Keratinocyte (primary cell): ENCODE measurements at regions not wholly inside any gene's neighbourhood (a gene's known extent, or its start where the extent isn't known, plus 50 kb on each side); places are given as distances from the start of the nearest gene placed in this dataset.

Source experiments
- DNase-seq: peaks from one replicate; pipeline ENCODE4 v3.0.0-alpha.2; 2011; ENCODE audit warnings: low read depth, missing footprints, low spot score
- FAIRE-seq: peaks from 2 replicates; lab custom pipeline; 2011; peaks lifted over from hg19 to GRCh38; lab: Jason Lieb, UNC
- H2AFZ ChIP-seq: 2 replicates; pipeline ENCODE4 v1.6.0; 2012; ENCODE audit warnings: low read length, control low read depth, inconsistent platforms; ENCODE audit not compliant: control insufficient read depth
- H3K27ac ChIP-seq: 2 replicates; pipeline ENCODE4 v1.5.1; 2011; ENCODE audit warnings: low read length; ENCODE audit not compliant: control insufficient read depth, insufficient read depth
- H3K27me3 ChIP-seq: 3 replicates; pipeline ENCODE4 v1.6.0; 2011; ENCODE audit warnings: low read length; ENCODE audit not compliant: control insufficient read depth, insufficient read depth; ENCODE audit errors: extremely low read depth
- H3K36me3 ChIP-seq, 2 experiments: 2 replicates in 1 of 2; 3 replicates in 1 of 2; pipeline ENCODE4 v1.5.1; 2011; ENCODE audit warnings: low read length in 2 of 2, mild to moderate bottlenecking in 1 of 2; ENCODE audit not compliant: control insufficient read depth in 2 of 2, insufficient read depth in 2 of 2; ENCODE audit errors: extremely low read depth in 1 of 2
- H3K4me1 ChIP-seq: 3 replicates; pipeline ENCODE4 v1.5.1; 2011; ENCODE audit warnings: low read length; ENCODE audit not compliant: control insufficient read depth, insufficient read depth; ENCODE audit errors: extremely low read depth
- H3K4me2 ChIP-seq: 3 replicates; pipeline ENCODE4 v1.6.0; 2011; ENCODE audit warnings: low read depth, low read length; ENCODE audit not compliant: control insufficient read depth, insufficient read depth; ENCODE audit errors: extremely low read depth
- H3K4me3 ChIP-seq, 3 experiments: fragments of 200-600 bp in 1 of 3; sonication (generic) in 1 of 3; 2 replicates in 2 of 3; 3 replicates in 1 of 3; pipeline ENCODE4 v1.5.1; 2011 to 2016; ENCODE audit warnings: low read length in 3 of 3, mild to moderate bottlenecking in 3 of 3, control low read depth in 2 of 3, inconsistent platforms in 1 of 3, low read depth in 1 of 3, mixed read lengths in 1 of 3, mixed run types in 1 of 3, moderate library complexity in 1 of 3; ENCODE audit not compliant: control insufficient read depth in 2 of 3, insufficient read depth in 2 of 3; ENCODE audit errors: extremely low read depth in 1 of 3
- H3K79me2 ChIP-seq: 2 replicates; pipeline ENCODE4 v1.6.0; 2012; ENCODE audit warnings: low read length; ENCODE audit not compliant: control insufficient read depth, insufficient read depth
- H3K9ac ChIP-seq: 3 replicates; pipeline ENCODE4 v1.6.0; 2011; ENCODE audit warnings: low read length; ENCODE audit not compliant: control insufficient read depth, insufficient read depth; ENCODE audit errors: extremely low read depth
- H3K9me1 ChIP-seq: 3 replicates; pipeline ENCODE4 v1.6.0; 2011; ENCODE audit warnings: low read length; ENCODE audit not compliant: control insufficient read depth, insufficient read depth; ENCODE audit errors: extremely low read depth
- H3K9me3 ChIP-seq: 2 replicates; pipeline ENCODE4 v1.5.1; 2012; ENCODE audit warnings: low read depth, low read length; ENCODE audit not compliant: control insufficient read depth
- H4K20me1 ChIP-seq: 3 replicates; pipeline ENCODE4 v1.6.0; 2011; ENCODE audit warnings: low read length; ENCODE audit not compliant: control insufficient read depth, insufficient read depth; ENCODE audit errors: extremely low read depth
- CTCF ChIP-seq, 3 experiments: IDR thresholded peaks in 1 of 3; conservative IDR thresholded peaks in 1 of 3; optimal IDR thresholded peaks in 1 of 3; 2 replicates in 2 of 3; 3 replicates in 1 of 3; pipeline versions ENCODE3 to v1.5.1; 2011; ENCODE audit warnings: low read length in 3 of 3, mild to moderate bottlenecking in 3 of 3, moderate library complexity in 2 of 3, control low read depth in 1 of 3, inconsistent platforms in 1 of 3; ENCODE audit not compliant: insufficient read depth in 2 of 3; ENCODE audit errors: extremely low read depth in 1 of 3
- EZH2 ChIP-seq: IDR thresholded peaks from one replicate; pipeline ENCODE4 v1.6.1; 2012; ENCODE audit warnings: inconsistent platforms, mild to moderate bottlenecking, low read length, moderate library complexity
- dilution Hi-C: fragments of 300-500 bp; cut with MboI; formaldehyde crosslinking; loops from one replicate; pipeline ENCODE4 v1.7.0; 2020; ENCODE audit warnings: low sequenced_read_pairs; ENCODE audit not compliant: extremely low pct_ligation_motif_present

GRCh38 chr6:133583907-133584427 lies 304.9 kb upstream of the TCF21 start:
- no peaks in the 10 kb centered on the region for H3K36me3 ChIP-seq
- H3K9ac ChIP-seq, result no peak overlapping the region
- no peak overlapping the region for H3K4me3 ChIP-seq
- FAIRE-seq (no peak), DNase-seq (no peak)
- no peaks in the 10 kb centered on the region for H3K9me3 ChIP-seq
- dilution Hi-C loops, result loop anchor here (25.0 kb wide), 1 partner anchor 303 kb away; the partner anchor contains the start of gene TCF21
- no peak overlapping the region for H3K27ac ChIP-seq
- H3K27me3 ChIP-seq, result no peaks in the 10 kb centered on the region
- no peaks in the 10 kb centered on the region for H3K4me1 ChIP-seq
- no peak overlapping the region for H2AFZ ChIP-seq
- TF ChIP-seq EZH2, result no peak
- TF ChIP-seq CTCF (optimal IDR thresholded peaks at IDR 0.05 in 1 of 3, IDR thresholded peaks at IDR 0.05 in 1 of 3, conservative IDR thresholded peaks at IDR 0.05 in 1 of 3; ENCODE audit: extremely low read depth in 1 of 3, insufficient read depth in 2 of 3, low read length in 3 of 3), result no peak
- H3K79me2 ChIP-seq, result no peaks in the 10 kb centered on the region
- H3K4me2 ChIP-seq, result no peak overlapping the region
- H4K20me1 ChIP-seq, result no peaks in the 10 kb centered on the region
- H3K9me1 ChIP-seq, result no peaks in the 10 kb centered on the region

- TF ChIP-seq CTCF (optimal IDR thresholded peaks at IDR 0.05 in 1 of 3, IDR thresholded peaks at IDR 0.05 in 1 of 3, conservative IDR thresholded peaks at IDR 0.05 in 1 of 3; ENCODE audit: extremely low read depth in 1 of 3, insufficient read depth in 2 of 3, low read length in 3 of 3) (no peak), EZH2 (no peak)
- DNase-seq, result no peak
- no peaks in the 10 kb centered on the region for H3K27me3 ChIP-seq
- no peaks in the 10 kb centered on the region for H3K36me3 ChIP-seq
- H3K9me3 ChIP-seq, result no peaks in the 10 kb centered on the region
- no peaks in the 10 kb centered on the region for H3K79me2 ChIP-seq
- H3K4me3 ChIP-seq, result no peak overlapping the region
- no peak overlapping the region for H3K9ac ChIP-seq
- no peak overlapping the region for H3K4me2 ChIP-seq
- no peaks in the 10 kb centered on the region for H3K9me1 ChIP-seq
- no peak overlapping the region for H2AFZ ChIP-seq
- dilution Hi-C loops, result loop anchor here (25.0 kb wide), 1 partner anchor 302 kb away; the partner anchor contains the start of gene TCF21
- H3K4me1 ChIP-seq, result no peaks in the 10 kb centered on the region
- H4K20me1 ChIP-seq, result no peaks in the 10 kb centered on the region
- FAIRE-seq, result no peak
- no peak overlapping the region for H3K27ac ChIP-seq
These were observed 304.1 kb upstream of the TCF21 start for GRCh38 chr6:133584823-133585222.
